Activated naive CD4-positive, alpha-beta T cell treated with anti-CD3 and anti-CD28 coated beads for 36 hours (primary cell): ENCODE measurements at regions not wholly inside any gene's neighbourhood (a gene's known extent, or its start where the extent isn't known, plus 50 kb on each side); places are given as distances from the start of the nearest gene placed in this dataset.

Experiments
- CTCF ChIA-PET: fragments of 350-600 bp; sonication (Branson Sonifier 250); formaldehyde crosslinking; loops from one replicate; lab custom pipeline; 2021; ENCODE audit warnings: antibody characterized with exemption; lab: Charles Lee
- DNase-seq: peaks from one replicate; pipeline ENCODE4 v3.0.0-alpha.2; 2020
- H3K27ac Mint-ChIP-seq: one replicate; pipeline ENCODE4 v1.8.0; 2021; ENCODE audit warnings: mild to moderate bottlenecking, mixed read lengths
- H3K27me3 Mint-ChIP-seq: one replicate; pipeline ENCODE4 v1.8.0; 2021; ENCODE audit warnings: low read depth, mixed read lengths
- H3K36me3 Mint-ChIP-seq: one replicate; pipeline ENCODE4 v1.8.0; 2021; ENCODE audit warnings: low read depth, mixed read lengths
- H3K4me1 Mint-ChIP-seq: one replicate; pipeline ENCODE4 v1.8.0; 2021; ENCODE audit warnings: low read depth, mixed read lengths
- H3K4me3 Mint-ChIP-seq: one replicate; pipeline ENCODE4 v1.8.0; 2021; ENCODE audit warnings: mild to moderate bottlenecking, moderate library complexity, mixed read lengths
- H3K9me3 Mint-ChIP-seq: one replicate; pipeline ENCODE4 v1.8.0; 2021; ENCODE audit warnings: mixed read lengths
- intact Hi-C: fragments of 100-400 bp; cut with micrococcal nuclease; formaldehyde crosslinking; loops from one replicate; pipeline ENCODE4 v1.15.1; 2023

GRCh38 chr5:124315741-124316415, 430.6 kb downstream of the ZNF608 start:
- Mint-ChIP-seq H3K27ac (no peak overlapping the region), H3K4me3 (no peak overlapping the region), H3K9me3 (no peaks in the 10 kb centered on the region)

DNA sequence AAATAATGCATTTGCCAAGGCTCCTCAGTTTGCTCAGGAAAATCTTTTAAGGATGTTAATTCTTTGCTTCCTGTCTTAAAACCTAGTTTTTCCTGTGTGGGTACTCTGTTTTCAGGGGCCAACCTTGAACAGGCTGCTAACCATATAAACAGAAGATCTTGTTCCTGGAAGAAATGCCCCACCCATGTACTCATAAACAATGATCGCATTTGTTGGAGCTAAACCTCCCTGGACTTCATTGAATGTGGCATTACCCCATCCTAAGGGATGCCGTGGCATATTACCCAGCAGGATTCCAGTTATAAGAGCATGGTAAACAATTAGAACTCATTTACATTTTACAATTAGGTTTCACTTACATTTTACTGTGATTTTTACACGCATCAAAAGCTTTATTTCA, 436.0 kb downstream of the ZNF608 start:
- CTCF ChIA-PET = interaction anchor here (0.6 kb wide), 1 partner anchor 1555 kb away, joined by 3 read pairs; no protein-coding TSS in a partner anchor
- no peaks in the 10 kb centered on the region for H3K4me1 Mint-ChIP-seq
- H3K27me3 Mint-ChIP-seq = peaks cover 3% of the 10 kb centered on the region
- no peaks in the 10 kb centered on the region for H3K9me3 Mint-ChIP-seq
- no peak overlapping the region for H3K27ac Mint-ChIP-seq
- no peak overlapping the region for H3K4me3 Mint-ChIP-seq
- intact Hi-C loops = no loop called here
- DNase-seq = no peak
- H3K36me3 Mint-ChIP-seq = no peaks in the 10 kb centered on the region

More at GRCh38 chr5:124315741-124316415, 430.6 kb downstream of the ZNF608 start:
- H3K4me1 Mint-ChIP-seq = no peaks in the 10 kb centered on the region
- intact Hi-C loops = no loop called here
- no peak for DNase-seq
- CTCF ChIA-PET = interaction anchor here (0.6 kb wide), 1 partner anchor 644 kb away, joined by 3 read pairs; no protein-coding TSS in a partner anchor
- H3K27me3 Mint-ChIP-seq = no peaks in the 10 kb centered on the region
- H3K36me3 Mint-ChIP-seq = no peaks in the 10 kb centered on the region

- CTCF ChIA-PET = no interaction called here
- Mint-ChIP-seq H3K4me3 (no peak overlapping the region), H3K36me3 (no peaks in the 10 kb centered on the region), H3K9me3 (no peaks in the 10 kb centered on the region), H3K27me3 (peaks cover 3% of the 10 kb centered on the region), H3K4me1 (no peaks in the 10 kb centered on the region), H3K27ac (no peak overlapping the region)
- DNase-seq = no peak
- intact Hi-C loops = no loop called here
Observed at GRCh38 chr5:124309241-124309980, 437.0 kb downstream of the ZNF608 start.

DNA sequence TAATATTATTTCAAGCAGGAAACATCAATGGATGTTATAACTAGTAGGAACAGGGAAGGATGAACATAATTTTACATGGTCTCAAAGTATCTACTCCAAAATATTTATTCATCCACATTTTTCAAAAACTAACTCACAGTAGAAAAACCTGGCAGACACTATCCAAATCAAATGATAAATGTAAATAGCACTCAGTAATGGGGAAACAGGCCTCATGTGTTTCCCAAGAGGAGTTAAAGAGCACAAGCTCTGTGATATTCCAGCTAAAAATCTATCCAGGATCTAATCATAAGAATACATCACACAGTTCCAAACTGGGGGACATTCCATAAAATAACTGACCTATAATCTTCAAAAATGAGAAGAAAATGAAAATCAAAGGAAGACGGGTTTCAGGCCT, 443.1 kb downstream of the ZNF608 start:
- Mint-ChIP-seq H3K9me3 (no peaks in the 10 kb centered on the region), H3K27ac (no peak overlapping the region), H3K27me3 (no peaks in the 10 kb centered on the region), H3K4me1 (no peaks in the 10 kb centered on the region), H3K36me3 (no peaks in the 10 kb centered on the region), H3K4me3 (no peak overlapping the region)
- CTCF ChIA-PET = no interaction called here
- no peak for DNase-seq
- intact Hi-C loops = no loop called here

- intact Hi-C loops = no loop called here
- Mint-ChIP-seq H3K9me3 (no peaks in the 10 kb centered on the region), H3K36me3 (no peaks in the 10 kb centered on the region), H3K27me3 (no peaks in the 10 kb centered on the region), H3K4me1 (no peaks in the 10 kb centered on the region), H3K4me3 (no peak overlapping the region), H3K27ac (no peak overlapping the region)
- CTCF ChIA-PET = no interaction called here
- DNase-seq = no peak
Observed at GRCh38 chr5:124302533-124302932, 443.9 kb downstream of the ZNF608 start.

- CTCF ChIA-PET = no interaction called here
- no peaks in the 10 kb centered on the region for H3K36me3 Mint-ChIP-seq
- H3K27ac Mint-ChIP-seq = no peak overlapping the region
- no peaks in the 10 kb centered on the region for H3K9me3 Mint-ChIP-seq
- no peaks in the 10 kb centered on the region for H3K4me1 Mint-ChIP-seq
- DNase-seq = no peak
- intact Hi-C loops = no loop called here
- no peak overlapping the region for H3K4me3 Mint-ChIP-seq
- no peaks in the 10 kb centered on the region for H3K27me3 Mint-ChIP-seq
Observed at GRCh38 chr5:124301850-124302249, 444.6 kb downstream of the ZNF608 start.

DNA sequence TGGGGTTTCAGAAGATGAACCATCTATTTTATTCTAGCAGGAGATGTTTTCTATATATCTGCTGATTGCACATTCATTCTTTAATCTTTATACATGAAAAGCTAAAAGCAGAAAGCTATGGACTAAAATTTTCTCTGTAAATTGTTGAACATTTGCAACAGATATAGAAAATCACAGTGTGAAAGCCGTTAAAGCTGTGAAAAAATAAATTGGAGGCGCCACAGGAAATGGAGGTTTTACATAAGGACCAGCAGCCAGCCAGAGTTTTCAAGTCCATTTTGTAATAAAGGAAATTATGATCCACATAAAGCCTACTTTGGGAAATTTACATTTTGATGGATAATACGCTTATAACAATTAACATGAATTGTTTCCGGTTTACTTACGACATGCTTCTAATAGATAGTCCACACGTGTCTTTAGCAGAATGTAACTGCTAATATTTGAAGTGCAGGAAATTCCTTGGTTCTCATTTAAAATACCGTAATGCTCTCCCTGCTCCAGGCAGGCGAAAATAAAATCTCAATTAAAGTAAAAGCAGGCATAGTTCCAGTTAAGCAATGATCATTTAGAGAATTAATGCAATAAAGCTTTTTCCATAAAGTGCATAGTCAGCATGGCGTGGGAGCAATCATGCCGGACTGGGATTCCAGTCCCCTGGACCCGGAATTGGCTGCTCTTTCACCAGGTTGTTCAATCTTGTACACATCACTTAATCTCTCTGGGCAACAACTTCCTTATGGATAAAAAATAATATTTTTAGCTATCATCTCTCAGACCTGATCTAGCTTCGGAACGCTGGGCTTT, 445.4 kb downstream of the ZNF608 start:
- Mint-ChIP-seq H3K27me3 (no peaks in the 10 kb centered on the region), H3K4me3 (no peak overlapping the region), H3K36me3 (no peaks in the 10 kb centered on the region), H3K9me3 (no peaks in the 10 kb centered on the region), H3K27ac (no peak overlapping the region), H3K4me1 (no peaks in the 10 kb centered on the region)
- CTCF ChIA-PET = no interaction called here
- intact Hi-C loops = no loop called here
- no peak for DNase-seq

- intact Hi-C loops = no loop called here
- Mint-ChIP-seq H3K27me3 (no peaks in the 10 kb centered on the region), H3K27ac (no peak overlapping the region), H3K36me3 (no peaks in the 10 kb centered on the region), H3K9me3 (peaks cover 7% of the 10 kb centered on the region), H3K4me1 (no peaks in the 10 kb centered on the region), H3K4me3 (no peak overlapping the region)
- CTCF ChIA-PET = no interaction called here
- DNase-seq = no peak
Observed at GRCh38 chr5:124297826-124298225, 448.6 kb downstream of the ZNF608 start.

- intact Hi-C loops = no loop called here
- no peaks in the 10 kb centered on the region for H3K36me3 Mint-ChIP-seq
- no peaks in the 10 kb centered on the region for H3K4me1 Mint-ChIP-seq
- H3K4me3 Mint-ChIP-seq = no peak overlapping the region
- peaks cover 7% of the 10 kb centered on the region for H3K9me3 Mint-ChIP-seq
- no peak for DNase-seq
- no peak overlapping the region for H3K27ac Mint-ChIP-seq
- no peaks in the 10 kb centered on the region for H3K27me3 Mint-ChIP-seq
- CTCF ChIA-PET = no interaction called here
Observed at GRCh38 chr5:124292322-124292855, 454.1 kb downstream of the ZNF608 start.

DNA sequence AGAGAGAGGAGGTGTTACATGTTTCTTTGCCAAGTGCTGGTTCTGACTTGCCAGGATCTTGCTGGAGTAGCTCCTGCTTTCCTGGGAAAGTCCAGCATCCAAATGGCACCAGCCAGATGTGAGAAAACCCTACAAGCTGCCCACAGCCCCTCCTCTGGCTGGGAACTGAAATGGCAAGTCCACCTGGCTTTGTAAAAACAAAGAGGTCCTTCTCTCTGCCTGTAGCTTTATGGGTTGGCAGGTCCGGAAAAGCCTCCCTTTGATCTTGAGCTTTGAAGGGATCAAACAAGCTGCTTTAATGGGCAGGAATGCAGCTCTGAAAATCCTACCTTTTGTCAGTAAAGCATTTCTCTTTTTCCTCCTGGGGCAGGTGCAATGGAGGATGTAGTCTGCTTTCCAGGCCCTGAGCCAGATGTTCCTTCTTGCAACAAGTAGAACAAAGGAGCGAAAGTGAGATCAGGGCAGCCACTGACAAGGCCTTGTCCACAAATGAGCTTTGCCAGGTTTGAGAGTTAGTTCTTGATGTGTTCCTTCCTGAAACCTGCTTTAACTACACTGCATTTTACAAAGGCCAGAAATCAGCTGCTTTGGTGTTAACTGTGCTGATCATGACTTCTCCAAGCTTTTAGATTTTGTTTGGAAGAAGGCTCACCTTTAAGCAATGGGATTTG, 456.7 kb downstream of the ZNF608 start:
- H3K4me1 Mint-ChIP-seq = no peaks in the 10 kb centered on the region
- intact Hi-C loops = no loop called here
- no peak overlapping the region for H3K27ac Mint-ChIP-seq
- peaks cover 7% of the 10 kb centered on the region for H3K9me3 Mint-ChIP-seq
- CTCF ChIA-PET = no interaction called here
- no peaks in the 10 kb centered on the region for H3K27me3 Mint-ChIP-seq
- H3K36me3 Mint-ChIP-seq = no peaks in the 10 kb centered on the region
- no peak overlapping the region for H3K4me3 Mint-ChIP-seq
- no peak for DNase-seq

GRCh38 chr5:124289130-124289529, 457.3 kb downstream of the ZNF608 start:
- H3K9me3 Mint-ChIP-seq = peaks cover 1% of the 10 kb centered on the region
- H3K27ac Mint-ChIP-seq = no peak overlapping the region
- no peak overlapping the region for H3K4me3 Mint-ChIP-seq
- no peaks in the 10 kb centered on the region for H3K36me3 Mint-ChIP-seq
- no peaks in the 10 kb centered on the region for H3K4me1 Mint-ChIP-seq
- H3K27me3 Mint-ChIP-seq = no peaks in the 10 kb centered on the region
- CTCF ChIA-PET = no interaction called here
- no peak for DNase-seq
- intact Hi-C loops = no loop called here

GRCh38 chr5:124287813-124288212, 458.6 kb downstream of the ZNF608 start:
- H3K4me3 Mint-ChIP-seq = no peak overlapping the region
- no peaks in the 10 kb centered on the region for H3K9me3 Mint-ChIP-seq
- DNase-seq = no peak
- H3K27me3 Mint-ChIP-seq = no peaks in the 10 kb centered on the region
- intact Hi-C loops = no loop called here
- no peak overlapping the region for H3K27ac Mint-ChIP-seq
- no peaks in the 10 kb centered on the region for H3K4me1 Mint-ChIP-seq
- no peaks in the 10 kb centered on the region for H3K36me3 Mint-ChIP-seq
- CTCF ChIA-PET = no interaction called here
